GM13977 (cell line): ENCODE measurements at regions not wholly inside any gene's neighbourhood (a gene's known extent, or its start where the extent isn't known, plus 50 kb on each side); places are given as distances from the start of the nearest gene placed in this dataset.

Experiments
- DNase-seq: peaks from one replicate; pipeline ENCODE4 v3.0.0; 2012; ENCODE audit warnings: low spot score
- in situ Hi-C: fragments of 300-500 bp; cut with MboI; formaldehyde crosslinking; loops from one replicate; pipeline ENCODE4 v1.12.0; 2022; ENCODE audit warnings: low sequenced_read_pairs, low pct_unique_long_range_greater_than_20kb, mixed read lengths, inconsistent platforms; ENCODE audit not compliant: unreplicated experiment
- TF ChIP-seq, protein P1 (sequence below): IDR thresholded peaks from 2 replicates; pipeline ENCODE4 v1.5.1; 2012; ENCODE audit warnings: mild to moderate bottlenecking, control low read depth; ENCODE audit not compliant: insufficient read depth; ENCODE audit errors: extremely low read depth, missing control alignments

DNA sequence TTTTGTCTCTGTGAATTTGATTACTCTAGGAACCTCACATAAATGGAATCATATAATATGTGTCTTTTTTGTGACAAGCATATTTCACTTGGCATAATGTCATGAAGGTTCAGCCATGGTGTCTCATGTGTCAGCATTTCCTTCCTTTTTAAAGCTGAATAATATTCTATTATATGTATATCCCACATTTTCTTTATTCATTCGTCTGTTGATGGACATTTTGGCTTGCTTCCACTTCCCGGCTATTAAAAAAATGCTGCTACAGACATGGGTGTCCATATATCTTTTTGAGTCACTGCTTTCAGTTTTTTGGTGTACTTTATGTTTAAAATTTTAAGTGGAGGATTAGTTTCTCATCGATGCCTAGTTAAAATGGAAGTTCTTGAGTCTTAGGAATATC lies 59.8 kb upstream of the C5orf63 start:
- DNase-seq, result no peak
- in situ Hi-C loops, result no loop called here
- TF ChIP-seq, protein P1, sequence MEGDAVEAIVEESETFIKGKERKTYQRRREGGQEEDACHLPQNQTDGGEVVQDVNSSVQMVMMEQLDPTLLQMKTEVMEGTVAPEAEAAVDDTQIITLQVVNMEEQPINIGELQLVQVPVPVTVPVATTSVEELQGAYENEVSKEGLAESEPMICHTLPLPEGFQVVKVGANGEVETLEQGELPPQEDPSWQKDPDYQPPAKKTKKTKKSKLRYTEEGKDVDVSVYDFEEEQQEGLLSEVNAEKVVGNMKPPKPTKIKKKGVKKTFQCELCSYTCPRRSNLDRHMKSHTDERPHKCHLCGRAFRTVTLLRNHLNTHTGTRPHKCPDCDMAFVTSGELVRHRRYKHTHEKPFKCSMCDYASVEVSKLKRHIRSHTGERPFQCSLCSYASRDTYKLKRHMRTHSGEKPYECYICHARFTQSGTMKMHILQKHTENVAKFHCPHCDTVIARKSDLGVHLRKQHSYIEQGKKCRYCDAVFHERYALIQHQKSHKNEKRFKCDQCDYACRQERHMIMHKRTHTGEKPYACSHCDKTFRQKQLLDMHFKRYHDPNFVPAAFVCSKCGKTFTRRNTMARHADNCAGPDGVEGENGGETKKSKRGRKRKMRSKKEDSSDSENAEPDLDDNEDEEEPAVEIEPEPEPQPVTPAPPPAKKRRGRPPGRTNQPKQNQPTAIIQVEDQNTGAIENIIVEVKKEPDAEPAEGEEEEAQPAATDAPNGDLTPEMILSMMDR, result no peak

DNA sequence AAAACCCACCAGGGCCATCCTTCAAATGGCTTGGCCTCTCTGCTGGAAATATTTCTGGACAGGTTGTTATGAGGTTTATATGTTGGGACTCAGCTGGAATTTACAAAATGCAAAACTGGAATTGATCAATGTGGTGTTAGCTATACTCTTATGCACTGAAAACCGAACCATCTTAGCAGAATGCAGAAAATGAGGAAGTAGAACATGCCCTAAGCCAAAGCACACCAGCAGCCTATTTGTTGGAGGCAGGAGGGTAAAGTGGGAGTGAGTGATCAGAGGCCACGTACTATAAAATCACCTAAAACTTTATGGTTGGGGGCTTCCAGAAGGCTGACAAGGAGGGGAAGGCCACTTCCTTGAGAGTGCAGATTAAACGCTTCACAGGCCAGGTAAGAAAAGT lies 63.6 kb upstream of the C5orf63 start:
- TF ChIP-seq, protein P1, result no peak
- in situ Hi-C loops, result no loop called here

GRCh38 chr5:127143722-127144121 lies 70.4 kb upstream of the C5orf63 start:
- in situ Hi-C loops, result no loop called here
- TF ChIP-seq, protein P1, result no peak
- no peak for DNase-seq

More for the DNA sequence above, 63.6 kb upstream of the C5orf63 start:
- DNase-seq, result no peak

GRCh38 chr5:127153031-127153430 lies 79.7 kb upstream of the C5orf63 start:
- DNase-seq, result no peak
- in situ Hi-C loops, result no loop called here
- TF ChIP-seq, protein P1, result no peak

GRCh38 chr5:127153521-127153920 lies 80.2 kb upstream of the C5orf63 start:
- no peak for DNase-seq
- in situ Hi-C loops, result no loop called here
- TF ChIP-seq, protein P1, result no peak

DNA sequence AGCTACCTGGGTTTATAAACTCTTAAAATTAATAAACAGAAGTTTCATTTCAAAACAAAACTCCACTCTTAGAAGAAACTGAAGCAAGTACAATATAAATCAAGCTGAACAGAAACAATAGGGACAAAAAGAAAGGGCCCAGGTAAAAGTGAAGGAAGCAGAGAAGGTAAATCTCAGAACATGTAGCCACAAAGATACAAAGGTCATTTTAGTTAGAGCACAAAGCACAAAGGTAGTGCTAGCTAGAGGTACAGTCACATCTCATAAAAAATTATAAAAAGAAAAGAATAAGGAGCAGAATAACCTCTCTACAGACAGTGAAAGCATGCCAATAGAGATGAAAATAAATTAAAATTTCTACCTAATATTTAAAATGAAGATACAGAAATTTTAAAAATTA lies 90.4 kb upstream of the C5orf63 start:
- TF ChIP-seq, protein P1, result no peak
- DNase-seq, result no peak
- in situ Hi-C loops, result no loop called here
